Peyer's patch (tissue), 4 donors: ENCODE measurements at regions not wholly inside any gene's neighbourhood (a gene's known extent, or its start where the extent isn't known, plus 50 kb on each side); places are given as distances from the start of the nearest gene placed in this dataset.
"Not testable (repeated sequence)": the region's sequence is repeated elsewhere in the genome, so short reads cannot be mapped to it uniquely, and the experiment has no call there.

ENCODE experiments used
- DNase-seq, 3 donors: peaks; one replicate each; pipeline ENCODE4 v3.0.0-alpha.2; 2017 to 2019
- H3K27ac ChIP-seq, 4 donors: fragments of 200-600 bp; sonication (generic); one replicate each; pipeline ENCODE4 v1.5.1; 2016 to 2019
- H3K27me3 ChIP-seq, 2 donors: fragments of 200-600 bp; sonication (generic); one replicate each; pipeline ENCODE4 v1.5.1; 2019
- H3K36me3 ChIP-seq, 3 donors: fragments of 200-600 bp; sonication (generic); one replicate each; pipeline ENCODE4 v1.5.1; 2016 to 2019
- H3K4me1 ChIP-seq, 4 donors: fragments of 200-600 bp; sonication (generic); one replicate each; pipeline ENCODE4 v1.5.1; 2016 to 2019
- H3K4me3 ChIP-seq, 4 donors: fragments of 200-600 bp; sonication (generic); 1 replicate in 3 of 4; 2 replicates in 1 of 4; pipeline ENCODE4 v1.5.1; 2016 to 2019; ENCODE audit warnings: mild to moderate bottlenecking in 1 of 4
- H3K9me3 ChIP-seq, 4 donors: fragments of 200-600 bp; sonication (generic); one replicate each; pipeline ENCODE4 v1.5.1; 2016 to 2019; ENCODE audit warnings: mild to moderate bottlenecking in 1 of 4
- POLR2A ChIP-seq, 2 donors: fragments of 450-650 bp; IDR thresholded peaks; one replicate each; pipeline ENCODE4 v1.5.1; 2017; ENCODE audit warnings: antibody characterized with exemption in 2 of 2, mild to moderate bottlenecking in 2 of 2, moderate library complexity in 2 of 2
- TF ChIP-seq, protein P1 (sequence below), 6 experiments: fragments of 450-650 bp in 4 of 6; fragments of 200-600 bp in 2 of 6; sonication (generic) in 1 of 6; IDR thresholded peaks; one replicate each; pipeline ENCODE4 v1.5.1; 2017 to 2019; ENCODE audit warnings: antibody characterized with exemption in 6 of 6, mild to moderate bottlenecking in 3 of 6, moderate library complexity in 1 of 6

DNA sequence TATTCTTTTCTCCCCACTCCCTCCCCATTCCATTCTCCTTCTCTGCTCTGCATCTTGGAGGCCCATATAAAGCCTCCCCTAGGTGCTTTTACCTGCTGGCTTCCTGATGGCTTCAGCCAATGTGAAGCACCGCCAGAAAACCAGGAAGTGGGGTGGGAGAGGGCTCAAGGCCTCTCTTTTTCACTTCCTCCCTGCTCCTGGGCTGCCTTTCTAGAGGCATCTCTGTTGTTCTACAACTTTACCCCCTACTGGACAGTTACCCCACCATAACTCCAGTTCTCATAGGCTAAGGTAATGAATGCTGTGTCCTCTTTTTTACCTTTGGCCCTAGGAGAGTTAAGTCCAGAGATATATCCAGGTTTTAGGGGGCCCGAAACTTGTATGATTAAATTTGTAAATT lies 62.4 kb upstream of the PPARGC1A start:
- Histone ChIP-seq H3K27ac (no peak overlapping the region), H3K4me3 (no peak overlapping the region), H3K36me3 (no peaks in the 10 kb centered on the region), H3K4me1 (no peaks in the 10 kb centered on the region), H3K9me3 (no peaks in the 10 kb centered on the region), H3K27me3 (no peaks in the 10 kb centered on the region)
- DNase-seq: no peak
- TF ChIP-seq POLR2A (IDR thresholded peaks at IDR 0.05): no peak
- TF ChIP-seq, protein P1, sequence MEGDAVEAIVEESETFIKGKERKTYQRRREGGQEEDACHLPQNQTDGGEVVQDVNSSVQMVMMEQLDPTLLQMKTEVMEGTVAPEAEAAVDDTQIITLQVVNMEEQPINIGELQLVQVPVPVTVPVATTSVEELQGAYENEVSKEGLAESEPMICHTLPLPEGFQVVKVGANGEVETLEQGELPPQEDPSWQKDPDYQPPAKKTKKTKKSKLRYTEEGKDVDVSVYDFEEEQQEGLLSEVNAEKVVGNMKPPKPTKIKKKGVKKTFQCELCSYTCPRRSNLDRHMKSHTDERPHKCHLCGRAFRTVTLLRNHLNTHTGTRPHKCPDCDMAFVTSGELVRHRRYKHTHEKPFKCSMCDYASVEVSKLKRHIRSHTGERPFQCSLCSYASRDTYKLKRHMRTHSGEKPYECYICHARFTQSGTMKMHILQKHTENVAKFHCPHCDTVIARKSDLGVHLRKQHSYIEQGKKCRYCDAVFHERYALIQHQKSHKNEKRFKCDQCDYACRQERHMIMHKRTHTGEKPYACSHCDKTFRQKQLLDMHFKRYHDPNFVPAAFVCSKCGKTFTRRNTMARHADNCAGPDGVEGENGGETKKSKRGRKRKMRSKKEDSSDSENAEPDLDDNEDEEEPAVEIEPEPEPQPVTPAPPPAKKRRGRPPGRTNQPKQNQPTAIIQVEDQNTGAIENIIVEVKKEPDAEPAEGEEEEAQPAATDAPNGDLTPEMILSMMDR (IDR thresholded peaks at IDR 0.05): no peak

DNA sequence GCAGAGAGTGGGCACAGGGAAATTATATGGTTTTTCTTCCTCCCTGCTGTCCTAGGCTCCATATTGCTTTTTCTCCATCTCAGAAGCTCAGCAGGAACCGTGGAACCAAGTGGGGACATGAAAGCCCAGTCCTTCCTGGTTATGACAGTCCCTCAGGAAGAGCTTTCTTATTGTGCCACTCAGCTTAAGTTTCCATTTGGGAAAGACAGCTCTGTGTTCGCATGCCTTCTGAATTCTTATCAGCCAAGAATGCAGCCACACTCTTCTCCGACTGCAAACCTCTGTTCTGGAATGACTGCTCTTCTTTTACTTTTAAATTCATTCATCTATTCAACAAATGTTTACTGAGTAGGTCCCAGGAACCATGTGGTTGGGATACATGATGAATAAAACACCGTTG lies 58.0 kb upstream of the PPARGC1A start:
- H3K27ac ChIP-seq: no peak overlapping the region
- H3K9me3 ChIP-seq: no peaks in the 10 kb centered on the region
- H3K27me3 ChIP-seq: no peaks in the 10 kb centered on the region
- no peak overlapping the region for H3K4me3 ChIP-seq
- DNase-seq: no peak
- H3K4me1 ChIP-seq: no peaks in the 10 kb centered on the region
- H3K36me3 ChIP-seq: no peaks in the 10 kb centered on the region
- TF ChIP-seq POLR2A (IDR thresholded peaks at IDR 0.05): no peak
- TF ChIP-seq, protein P1 (IDR thresholded peaks at IDR 0.05): no peak

DNA sequence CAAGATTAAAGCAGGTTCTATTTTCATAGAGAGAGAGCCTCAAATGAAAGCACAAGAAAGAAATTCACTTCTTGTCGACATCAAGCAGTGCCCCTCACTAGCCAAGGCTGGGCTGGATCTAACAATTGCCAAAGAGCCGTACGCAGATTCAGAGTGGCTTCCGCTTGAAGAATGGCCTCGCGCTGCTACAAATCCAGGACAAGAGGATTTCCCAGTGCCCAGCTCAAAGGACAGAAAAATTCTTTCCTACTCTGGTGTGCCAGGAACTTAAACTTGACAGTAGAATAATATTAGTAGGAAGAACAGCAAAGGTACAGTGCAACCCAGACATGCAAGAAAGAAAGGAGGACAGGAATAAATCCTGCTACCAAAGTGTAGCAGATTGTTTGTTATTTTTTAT lies 56.5 kb upstream of the PPARGC1A start:
- peak overlapping the region in 1 of 4 donors; percentile 42 for H3K27ac ChIP-seq
- no peak overlapping the region for H3K4me3 ChIP-seq
- DNase-seq: no peak
- no peaks in the 10 kb centered on the region for H3K27me3 ChIP-seq
- no peaks in the 10 kb centered on the region for H3K36me3 ChIP-seq
- TF ChIP-seq, protein P1 (IDR thresholded peaks at IDR 0.05): no peak
- TF ChIP-seq POLR2A (IDR thresholded peaks at IDR 0.05): no peak
- no peaks in the 10 kb centered on the region for H3K9me3 ChIP-seq
- H3K4me1 ChIP-seq: no peaks in the 10 kb centered on the region

DNA sequence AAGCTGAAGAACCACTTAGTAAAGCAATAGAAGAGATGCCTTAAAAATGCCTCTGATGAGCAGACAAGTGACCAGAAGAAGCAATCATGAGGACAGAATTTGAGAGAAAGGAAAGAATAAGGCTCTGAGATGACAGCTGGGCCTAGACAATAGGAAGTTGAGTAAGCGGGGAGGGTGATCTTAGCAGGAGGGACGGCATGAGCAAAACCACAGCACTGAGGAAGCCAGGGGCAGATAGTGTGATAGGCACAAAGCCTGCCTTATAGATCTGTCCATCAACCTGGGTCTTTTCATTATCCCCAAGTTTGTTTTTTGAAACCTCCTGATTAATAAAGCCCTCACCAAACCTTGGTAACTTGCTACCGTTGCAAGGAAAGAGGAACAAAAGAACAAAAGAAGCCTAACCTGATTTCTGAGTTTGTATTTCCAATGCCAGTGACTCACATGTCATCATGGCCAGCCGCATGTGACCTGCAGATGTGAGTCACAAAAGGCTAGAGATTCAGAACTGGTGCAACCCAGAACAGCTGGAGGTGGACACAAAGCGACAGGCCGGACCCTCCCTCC lies 55.7 kb upstream of the PPARGC1A start:
- Histone ChIP-seq H3K36me3 (no peaks in the 10 kb centered on the region), H3K27me3 (no peaks in the 10 kb centered on the region), H3K4me1 (no peaks in the 10 kb centered on the region), H3K9me3 (no peaks in the 10 kb centered on the region), H3K27ac (peak overlapping the region in 1 of 4 donors; percentile 42), H3K4me3 (no peak overlapping the region)
- no peak for TF ChIP-seq POLR2A (IDR thresholded peaks at IDR 0.05)
- TF ChIP-seq, protein P1 (IDR thresholded peaks at IDR 0.05): no peak
- DNase-seq: peak in 1 of 3 donors; percentile 61

DNA sequence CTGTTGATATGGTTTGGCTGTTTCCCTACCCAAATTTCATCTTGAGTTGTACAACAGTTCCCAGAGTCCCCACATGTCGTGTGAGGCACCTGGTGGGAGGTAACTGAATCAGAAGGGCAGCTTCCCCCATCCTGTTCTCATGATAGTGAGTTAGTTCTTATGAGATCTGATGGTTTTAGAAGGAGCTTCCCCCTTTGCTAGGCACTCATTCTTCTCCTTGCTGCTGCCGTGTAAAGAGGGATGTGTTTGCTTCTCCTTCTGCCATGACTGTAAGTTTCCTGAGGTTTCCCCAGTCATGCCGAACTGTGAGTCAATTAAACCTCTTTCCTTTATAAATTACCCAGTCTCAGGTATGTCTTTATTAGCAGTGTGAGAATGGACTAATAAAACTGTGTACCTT lies 54.7 kb upstream of the PPARGC1A start:
- H3K9me3 ChIP-seq, H3K27ac ChIP-seq, DNase-seq: not testable (repeated sequence)

DNA sequence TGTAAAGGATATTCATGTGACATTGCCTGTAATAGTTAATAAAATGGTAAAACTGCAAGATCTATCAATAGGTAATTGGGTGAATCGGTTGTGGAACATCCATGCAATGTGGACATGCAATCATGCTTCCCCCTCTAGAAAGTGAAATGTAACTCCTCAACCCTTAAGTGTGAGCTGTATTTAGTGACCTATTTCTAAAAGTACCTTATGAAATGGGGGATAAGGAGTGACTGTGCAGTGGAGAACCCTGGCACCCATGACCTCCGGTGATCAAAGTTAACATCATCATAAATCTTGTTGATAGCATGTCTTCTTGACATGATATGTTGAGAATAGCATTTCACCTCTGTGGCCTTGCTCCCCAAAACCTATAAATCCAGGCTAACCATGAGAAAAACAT lies 53.6 kb upstream of the PPARGC1A start:
- no peaks in the 10 kb centered on the region for H3K4me1 ChIP-seq
- H3K27me3 ChIP-seq: no peaks in the 10 kb centered on the region
- no peak overlapping the region for H3K27ac ChIP-seq
- no peak for DNase-seq
- no peak for TF ChIP-seq POLR2A (IDR thresholded peaks at IDR 0.05)
- TF ChIP-seq, protein P1 (IDR thresholded peaks at IDR 0.05): no peak
- no peak overlapping the region for H3K4me3 ChIP-seq
- H3K9me3 ChIP-seq: no peaks in the 10 kb centered on the region
- no peaks in the 10 kb centered on the region for H3K36me3 ChIP-seq

More for the DNA sequence above, 54.7 kb upstream of the PPARGC1A start:
- H3K4me3 ChIP-seq, H3K36me3 ChIP-seq, H3K27me3 ChIP-seq, H3K4me1 ChIP-seq: not testable (repeated sequence)
